HEK293 (cell line): ENCODE measurements at regions not wholly inside any gene's neighbourhood (a gene's known extent, or its start where the extent isn't known, plus 50 kb on each side); places are given as distances from the start of the nearest gene placed in this dataset.
"Not testable (repeated sequence)": the region's sequence is repeated elsewhere in the genome, so short reads cannot be mapped to it uniquely, and the experiment has no call there.

Source experiments
- CTCF ChIA-PET: fragments of 350-600 bp; formaldehyde crosslinking; extraction: SDS; loops from one replicate; lab custom pipeline; 2021; ENCODE audit warnings: antibody characterized with exemption; lab: Yijun Ruan, JAX
- POLR2A ChIA-PET: fragments of 300-600 bp; formaldehyde crosslinking; extraction: SDS; loops from one replicate; lab custom pipeline; 2020; ENCODE audit warnings: antibody characterized with exemption, inconsistent platforms; lab: Yijun Ruan, JAX
- H3K27ac ChIP-seq: fragments of 200-500 bp; sonication (Bioruptor generic); 2 replicates; pipeline ENCODE4 v1.5.1; 2014; ENCODE audit warnings: low read depth, low read length, control low read depth, inconsistent platforms; ENCODE audit errors: extremely low read depth
- H3K36me3 ChIP-seq, 2 experiments: fragments of 200-500 bp in 1 of 2; sonication (Bioruptor generic) in 1 of 2; 1 replicate in 1 of 2; 2 replicates in 1 of 2; pipeline ENCODE4 v1.5.1; 2014 to 2017; ENCODE audit warnings: inconsistent platforms in 2 of 2, low read length in 2 of 2; ENCODE audit not compliant: control insufficient read depth in 2 of 2, insufficient read depth in 1 of 2
- H3K4me1 ChIP-seq: fragments of 200-500 bp; sonication (Bioruptor generic); 2 replicates; pipeline ENCODE4 v1.5.1; 2014; ENCODE audit warnings: mild to moderate bottlenecking, low read length, inconsistent platforms; ENCODE audit not compliant: control insufficient read depth, insufficient read depth
- H3K4me3 ChIP-seq: 2 replicates; pipeline ENCODE4 v1.5.1; 2011; ENCODE audit warnings: low read depth, mild to moderate bottlenecking, control low read depth, low read length, moderate library complexity
- H3K9me3 ChIP-seq: fragments of 200-500 bp; sonication (Bioruptor generic); 2 replicates; pipeline ENCODE4 v1.5.1; 2014; ENCODE audit warnings: low read depth, low read length, inconsistent platforms; ENCODE audit not compliant: control insufficient read depth, insufficient read depth
- INSM2 ChIP-seq: fragments of 450-650 bp; formaldehyde crosslinking; IDR thresholded peaks from 2 replicates; pipeline ENCODE4 v1.5.1; 2016; ENCODE audit warnings: missing biosample characterization, missing genetic modification characterization
- KLF1 ChIP-seq: fragments of 450-650 bp; formaldehyde crosslinking; IDR thresholded peaks from 2 replicates; pipeline ENCODE4 v1.5.1; 2016; ENCODE audit warnings: missing biosample characterization, missing genetic modification characterization
- OSR2 ChIP-seq: fragments of 450-650 bp; formaldehyde crosslinking; IDR thresholded peaks from 2 replicates; pipeline ENCODE4 v1.5.1; 2016; ENCODE audit warnings: missing biosample characterization, missing genetic modification characterization
- PATZ1 ChIP-seq: fragments of 450-650 bp; formaldehyde crosslinking; IDR thresholded peaks from 2 replicates; pipeline ENCODE4 v1.5.1; 2016; ENCODE audit warnings: missing biosample characterization, missing genetic modification characterization
- SP3 ChIP-seq: fragments of 450-650 bp; formaldehyde crosslinking; IDR thresholded peaks from 2 replicates; pipeline ENCODE4 v1.5.1; 2016; ENCODE audit warnings: missing biosample characterization, missing genetic modification characterization
- ZBTB21 ChIP-seq: fragments of 450-650 bp; formaldehyde crosslinking; IDR thresholded peaks from 2 replicates; pipeline ENCODE4 v1.5.1; 2017; ENCODE audit warnings: missing biosample characterization, missing genetic modification characterization
- ZEB2 ChIP-seq: fragments of 450-650 bp; formaldehyde crosslinking; IDR thresholded peaks from 2 replicates; pipeline ENCODE4 v1.5.1; 2016; ENCODE audit warnings: missing biosample characterization, missing genetic modification characterization
- ZNF138 ChIP-seq: fragments of 450-650 bp; formaldehyde crosslinking; IDR thresholded peaks from 2 replicates; pipeline ENCODE4 v1.5.1; 2016; ENCODE audit warnings: missing biosample characterization, missing genetic modification characterization, borderline replicate concordance
- ZNF174 ChIP-seq: fragments of 450-650 bp; formaldehyde crosslinking; IDR thresholded peaks from 2 replicates; pipeline ENCODE4 v1.5.0; 2017; ENCODE audit warnings: missing biosample characterization, mild to moderate bottlenecking, missing genetic modification characterization
- ZNF214 ChIP-seq: fragments of 450-650 bp; formaldehyde crosslinking; IDR thresholded peaks from 2 replicates; pipeline ENCODE4 v1.5.1; 2017; ENCODE audit warnings: missing biosample characterization, mild to moderate bottlenecking, missing genetic modification characterization, borderline replicate concordance
- ZNF341 ChIP-seq: fragments of 450-650 bp; formaldehyde crosslinking; IDR thresholded peaks from 2 replicates; pipeline ENCODE4; 2016; ENCODE audit warnings: low read depth, missing biosample characterization, missing genetic modification characterization
- ZNF398 ChIP-seq: fragments of 450-650 bp; formaldehyde crosslinking; IDR thresholded peaks from 2 replicates; pipeline ENCODE4 v1.5.1; 2017; ENCODE audit warnings: missing biosample characterization, missing genetic modification characterization
- TF ChIP-seq, protein P1 (sequence below): fragments of 450-650 bp; formaldehyde crosslinking; IDR thresholded peaks from 2 replicates; pipeline ENCODE4 v1.5.1; 2016; ENCODE audit warnings: missing biosample characterization, missing genetic modification characterization
- TF ChIP-seq, protein P2 (sequence below): IDR thresholded peaks from 2 replicates; pipeline ENCODE4 v1.6.1; 2011; ENCODE audit warnings: mild to moderate bottlenecking, low read depth, low read length, borderline replicate concordance
- TF ChIP-seq, protein P3 (sequence below): fragments of 450-650 bp; formaldehyde crosslinking; IDR thresholded peaks from 2 replicates; pipeline ENCODE4 v1.5.1; 2016; ENCODE audit warnings: missing biosample characterization, missing genetic modification characterization
- TF ChIP-seq, protein P4 (sequence below): fragments of 450-650 bp; formaldehyde crosslinking; IDR thresholded peaks from 2 replicates; pipeline ENCODE4 v1.5.0; 2017; ENCODE audit warnings: missing biosample characterization, missing genetic modification characterization, borderline replicate concordance

DNA sequence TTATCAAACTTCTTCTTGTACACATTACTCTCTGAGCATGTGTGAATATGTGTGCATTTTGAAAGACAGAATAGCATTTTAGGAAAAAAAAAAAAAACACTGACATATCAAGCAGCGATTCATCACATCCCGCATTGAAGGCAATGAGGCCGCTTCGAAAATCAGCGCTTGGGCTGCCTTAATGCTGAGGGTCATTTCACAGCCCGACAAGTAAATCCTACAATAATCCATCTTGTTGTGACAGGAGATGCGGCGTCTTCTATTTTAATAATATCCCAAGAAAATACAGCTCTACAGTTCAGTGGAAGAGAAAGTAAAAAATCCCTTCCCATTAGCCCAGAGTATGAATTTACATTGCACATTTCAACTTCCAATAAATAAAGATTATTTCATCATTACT lies 389.2 kb upstream of the GRM7 start:
- Histone ChIP-seq H3K4me3 (no peak overlapping the region), H3K27ac (no peak overlapping the region), H3K9me3 (no peaks in the 10 kb centered on the region), H3K4me1 (no peaks in the 10 kb centered on the region)
- CTCF ChIA-PET, result no interaction called here
- POLR2A ChIA-PET, result no interaction called here
- no peak for TF ChIP-seq OSR2
- TF ChIP-seq PATZ1, result no peak
- TF ChIP-seq ZNF214 (tag by site-specific recombination), result no peak
- no peak for TF ChIP-seq SP3 (tag by site-specific recombination)
- TF ChIP-seq, protein P1, sequence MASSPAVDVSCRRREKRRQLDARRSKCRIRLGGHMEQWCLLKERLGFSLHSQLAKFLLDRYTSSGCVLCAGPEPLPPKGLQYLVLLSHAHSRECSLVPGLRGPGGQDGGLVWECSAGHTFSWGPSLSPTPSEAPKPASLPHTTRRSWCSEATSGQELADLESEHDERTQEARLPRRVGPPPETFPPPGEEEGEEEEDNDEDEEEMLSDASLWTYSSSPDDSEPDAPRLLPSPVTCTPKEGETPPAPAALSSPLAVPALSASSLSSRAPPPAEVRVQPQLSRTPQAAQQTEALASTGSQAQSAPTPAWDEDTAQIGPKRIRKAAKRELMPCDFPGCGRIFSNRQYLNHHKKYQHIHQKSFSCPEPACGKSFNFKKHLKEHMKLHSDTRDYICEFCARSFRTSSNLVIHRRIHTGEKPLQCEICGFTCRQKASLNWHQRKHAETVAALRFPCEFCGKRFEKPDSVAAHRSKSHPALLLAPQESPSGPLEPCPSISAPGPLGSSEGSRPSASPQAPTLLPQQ, result no peak
- no peak for TF ChIP-seq ZNF398 (tag by site-specific recombination)
- TF ChIP-seq ZNF174 (tag by site-specific recombination), result no peak
- TF ChIP-seq, protein P2, sequence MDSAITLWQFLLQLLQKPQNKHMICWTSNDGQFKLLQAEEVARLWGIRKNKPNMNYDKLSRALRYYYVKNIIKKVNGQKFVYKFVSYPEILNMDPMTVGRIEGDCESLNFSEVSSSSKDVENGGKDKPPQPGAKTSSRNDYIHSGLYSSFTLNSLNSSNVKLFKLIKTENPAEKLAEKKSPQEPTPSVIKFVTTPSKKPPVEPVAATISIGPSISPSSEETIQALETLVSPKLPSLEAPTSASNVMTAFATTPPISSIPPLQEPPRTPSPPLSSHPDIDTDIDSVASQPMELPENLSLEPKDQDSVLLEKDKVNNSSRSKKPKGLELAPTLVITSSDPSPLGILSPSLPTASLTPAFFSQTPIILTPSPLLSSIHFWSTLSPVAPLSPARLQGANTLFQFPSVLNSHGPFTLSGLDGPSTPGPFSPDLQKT, result no peak
- TF ChIP-seq ZEB2 (tag by site-specific recombination), result no peak
- TF ChIP-seq, all 188 proteins: peak for 0
- no peaks in the 10 kb centered on the region for H3K36me3 ChIP-seq

DNA sequence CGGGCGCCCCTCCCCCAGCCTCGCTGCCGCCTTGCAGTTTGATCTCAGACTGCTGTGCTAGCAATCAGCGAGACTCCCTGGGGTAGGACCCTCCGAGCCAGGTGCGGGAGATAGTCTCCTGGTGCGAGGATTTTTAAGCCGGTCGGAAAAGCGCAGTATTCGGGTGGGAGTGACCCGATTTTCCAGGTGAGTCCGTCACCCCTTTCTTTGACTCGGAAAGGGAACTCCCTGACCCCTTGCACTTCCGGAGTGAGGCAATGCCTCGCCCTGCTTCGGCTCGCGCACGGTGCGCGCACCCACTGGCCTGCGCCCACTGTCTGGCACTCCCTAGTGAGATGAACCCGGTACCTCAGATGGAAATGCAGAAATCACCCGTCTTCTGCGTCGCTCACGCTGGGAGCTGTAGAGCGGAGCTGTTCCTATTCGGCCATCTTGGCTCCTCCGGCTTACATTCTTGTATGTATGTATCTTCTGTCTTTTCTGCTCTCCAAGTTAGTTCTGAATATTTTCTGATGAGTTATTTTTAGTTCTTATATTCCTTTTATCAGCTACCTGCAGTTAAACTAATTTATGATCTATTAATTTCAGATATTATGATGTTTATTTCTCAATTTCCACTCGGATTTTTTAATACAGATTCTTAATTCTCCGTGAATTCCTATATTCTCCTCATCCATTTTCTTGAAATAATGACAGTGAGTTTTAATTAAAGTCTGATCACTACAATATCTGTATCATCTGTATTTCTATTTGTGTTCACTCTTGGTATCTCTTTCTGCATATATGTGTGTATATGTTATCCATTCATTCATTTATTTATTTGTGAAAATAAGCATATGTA lies 370.2 kb upstream of the GRM7 start:
- H3K4me1 ChIP-seq, CTCF ChIA-PET, H3K9me3 ChIP-seq, H3K4me3 ChIP-seq, POLR2A ChIA-PET, H3K27ac ChIP-seq, H3K36me3 ChIP-seq: not testable (repeated sequence)
- TF ChIP-seq ZBTB21 (tag by site-specific recombination), result 0 out of 2 replicates have a peak, but pooled peaks have one; percentile 24

DNA sequence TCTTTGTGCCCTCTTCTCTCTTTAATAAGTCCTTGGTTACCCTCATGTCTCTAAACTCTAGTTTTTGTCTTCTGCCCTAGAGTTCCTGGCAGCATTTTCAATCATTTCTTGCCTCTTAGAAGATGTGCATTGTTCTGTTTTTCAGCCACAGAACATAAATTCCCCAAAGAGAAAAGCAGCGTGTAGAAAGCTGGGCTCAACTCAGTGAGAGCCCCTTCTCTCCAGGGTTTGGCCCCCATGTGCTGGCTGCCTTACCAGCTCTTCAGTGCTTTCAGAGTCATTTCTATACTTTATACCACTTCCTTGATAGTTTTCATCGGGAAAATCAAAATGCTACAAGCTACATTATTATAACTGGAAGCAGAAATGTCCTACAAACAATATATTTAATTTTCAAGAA lies 369.1 kb upstream of the GRM7 start:
- H3K9me3 ChIP-seq, result no peaks in the 10 kb centered on the region
- H3K27ac ChIP-seq, result no peak overlapping the region
- H3K36me3 ChIP-seq, result no peaks in the 10 kb centered on the region
- H3K4me3 ChIP-seq, result no peak overlapping the region
- ChIA-PET POLR2A (no interaction called here), CTCF (no interaction called here)
- H3K4me1 ChIP-seq, result no peaks in the 10 kb centered on the region
- TF ChIP-seq, protein P3, sequence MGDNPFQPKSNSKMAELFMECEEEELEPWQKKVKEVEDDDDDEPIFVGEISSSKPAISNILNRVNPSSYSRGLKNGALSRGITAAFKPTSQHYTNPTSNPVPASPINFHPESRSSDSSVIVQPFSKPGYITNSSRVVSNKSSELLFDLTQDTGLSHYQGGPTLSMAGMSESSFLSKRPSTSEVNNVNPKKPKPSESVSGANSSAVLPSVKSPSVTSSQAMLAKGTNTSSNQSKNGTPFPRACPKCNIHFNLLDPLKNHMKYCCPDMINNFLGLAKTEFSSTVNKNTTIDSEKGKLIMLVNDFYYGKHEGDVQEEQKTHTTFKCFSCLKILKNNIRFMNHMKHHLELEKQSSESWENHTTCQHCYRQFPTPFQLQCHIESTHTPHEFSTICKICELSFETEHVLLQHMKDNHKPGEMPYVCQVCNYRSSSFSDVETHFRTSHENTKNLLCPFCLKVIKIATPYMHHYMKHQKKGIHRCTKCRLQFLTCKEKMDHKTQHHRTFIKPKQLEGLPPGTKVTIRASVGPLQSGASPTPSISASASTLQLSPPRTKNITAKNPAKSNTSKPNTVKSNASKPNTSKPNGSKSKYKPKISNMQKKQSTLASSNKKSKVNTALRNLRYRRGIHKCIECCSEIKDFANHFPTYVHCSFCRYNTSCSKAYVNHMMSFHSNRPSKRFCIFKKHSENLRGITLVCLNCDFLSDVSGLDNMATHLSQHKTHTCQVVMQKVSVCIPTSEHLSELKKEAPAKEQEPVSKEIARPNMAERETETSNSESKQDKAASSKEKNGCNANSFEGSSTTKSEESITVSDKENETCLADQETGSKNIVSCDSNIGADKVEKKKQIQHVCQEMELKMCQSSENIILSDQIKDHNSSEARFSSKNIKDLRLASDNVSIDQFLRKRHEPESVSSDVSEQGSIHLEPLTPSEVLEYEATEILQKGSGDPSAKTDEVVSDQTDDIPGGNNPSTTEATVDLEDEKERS (tag by site-specific recombination), result no peak
- TF ChIP-seq INSM2 (tag by site-specific recombination) (no peak), KLF1 (no peak), ZNF138 (tag by site-specific recombination) (no peak), ZNF341 (tag by site-specific recombination) (no peak)
- TF ChIP-seq, protein P4, sequence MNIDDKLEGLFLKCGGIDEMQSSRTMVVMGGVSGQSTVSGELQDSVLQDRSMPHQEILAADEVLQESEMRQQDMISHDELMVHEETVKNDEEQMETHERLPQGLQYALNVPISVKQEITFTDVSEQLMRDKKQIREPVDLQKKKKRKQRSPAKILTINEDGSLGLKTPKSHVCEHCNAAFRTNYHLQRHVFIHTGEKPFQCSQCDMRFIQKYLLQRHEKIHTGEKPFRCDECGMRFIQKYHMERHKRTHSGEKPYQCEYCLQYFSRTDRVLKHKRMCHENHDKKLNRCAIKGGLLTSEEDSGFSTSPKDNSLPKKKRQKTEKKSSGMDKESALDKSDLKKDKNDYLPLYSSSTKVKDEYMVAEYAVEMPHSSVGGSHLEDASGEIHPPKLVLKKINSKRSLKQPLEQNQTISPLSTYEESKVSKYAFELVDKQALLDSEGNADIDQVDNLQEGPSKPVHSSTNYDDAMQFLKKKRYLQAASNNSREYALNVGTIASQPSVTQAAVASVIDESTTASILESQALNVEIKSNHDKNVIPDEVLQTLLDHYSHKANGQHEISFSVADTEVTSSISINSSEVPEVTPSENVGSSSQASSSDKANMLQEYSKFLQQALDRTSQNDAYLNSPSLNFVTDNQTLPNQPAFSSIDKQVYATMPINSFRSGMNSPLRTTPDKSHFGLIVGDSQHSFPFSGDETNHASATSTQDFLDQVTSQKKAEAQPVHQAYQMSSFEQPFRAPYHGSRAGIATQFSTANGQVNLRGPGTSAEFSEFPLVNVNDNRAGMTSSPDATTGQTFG (tag by site-specific recombination), result no peak
